ENCODE measurements at regions not wholly inside any gene's neighbourhood (a gene's known extent, or its start where the extent isn't known, plus 50 kb on each side); places are given as distances from the start of the nearest gene placed in this dataset.

DNA sequence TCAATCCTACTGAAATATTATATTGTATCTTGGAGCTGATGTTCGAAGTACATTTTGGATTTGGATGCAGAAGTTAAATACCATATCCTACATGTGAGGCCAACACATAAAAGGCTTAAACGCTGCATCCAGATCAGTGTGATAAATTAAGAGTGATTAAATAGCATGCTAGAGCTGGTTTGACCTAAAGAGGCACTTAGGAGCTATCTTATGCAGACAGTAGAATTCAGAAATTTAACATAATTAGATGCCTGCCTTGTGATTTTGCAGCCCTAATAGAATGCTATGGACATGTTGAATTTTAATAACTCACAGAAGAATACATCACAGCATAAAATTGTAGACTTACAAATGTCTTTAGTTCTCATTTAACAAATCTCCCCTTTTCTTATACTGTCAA, 501.2 kb upstream of the LINC00305 start:
- Histone ChIP-seq H3K4me3 (ENCODE audit: low read length) (no peak overlapping the region), H3K27ac (ENCODE audit: low read length) (no peak overlapping the region), H3K36me3 (ENCODE audit: control insufficient read depth, insufficient read depth, low read length) (no peaks in the 10 kb centered on the region), H3K27me3 (ENCODE audit: control insufficient read depth, insufficient read depth, low read length) (no peaks in the 10 kb centered on the region), H3K4me1 (ENCODE audit: control insufficient read depth, insufficient read depth, low read length) (no peaks in the 10 kb centered on the region), H3K9me3 (ENCODE audit: control insufficient read depth, insufficient read depth, low read length) (peaks cover 14% of the 10 kb centered on the region)
- Mint-ChIP-seq H3K4me1 (no peaks in the 10 kb centered on the region), H3K36me3 (no peaks in the 10 kb centered on the region), H3K27me3 (ENCODE audit: low read depth in 2 of 2) (no peaks in the 10 kb centered on the region), H3K27ac (no peak overlapping the region), H3K4me3 (no peak overlapping the region), H3K9me3 (peaks cover 5 to 6% of the 10 kb centered on the region in 2 donors)
- intact Hi-C loops (cut with micrococcal nuclease): no loop called here
- no peak for DNase-seq
- ATAC-seq: no peak
- TF ChIP-seq, protein P1, sequence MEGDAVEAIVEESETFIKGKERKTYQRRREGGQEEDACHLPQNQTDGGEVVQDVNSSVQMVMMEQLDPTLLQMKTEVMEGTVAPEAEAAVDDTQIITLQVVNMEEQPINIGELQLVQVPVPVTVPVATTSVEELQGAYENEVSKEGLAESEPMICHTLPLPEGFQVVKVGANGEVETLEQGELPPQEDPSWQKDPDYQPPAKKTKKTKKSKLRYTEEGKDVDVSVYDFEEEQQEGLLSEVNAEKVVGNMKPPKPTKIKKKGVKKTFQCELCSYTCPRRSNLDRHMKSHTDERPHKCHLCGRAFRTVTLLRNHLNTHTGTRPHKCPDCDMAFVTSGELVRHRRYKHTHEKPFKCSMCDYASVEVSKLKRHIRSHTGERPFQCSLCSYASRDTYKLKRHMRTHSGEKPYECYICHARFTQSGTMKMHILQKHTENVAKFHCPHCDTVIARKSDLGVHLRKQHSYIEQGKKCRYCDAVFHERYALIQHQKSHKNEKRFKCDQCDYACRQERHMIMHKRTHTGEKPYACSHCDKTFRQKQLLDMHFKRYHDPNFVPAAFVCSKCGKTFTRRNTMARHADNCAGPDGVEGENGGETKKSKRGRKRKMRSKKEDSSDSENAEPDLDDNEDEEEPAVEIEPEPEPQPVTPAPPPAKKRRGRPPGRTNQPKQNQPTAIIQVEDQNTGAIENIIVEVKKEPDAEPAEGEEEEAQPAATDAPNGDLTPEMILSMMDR (IDR thresholded peaks at IDR 0.05): no peak
- WGBS (ENCODE audit: insufficient coverage): 78% methylated on average over 2 of the region's 2 CpGs

DNA sequence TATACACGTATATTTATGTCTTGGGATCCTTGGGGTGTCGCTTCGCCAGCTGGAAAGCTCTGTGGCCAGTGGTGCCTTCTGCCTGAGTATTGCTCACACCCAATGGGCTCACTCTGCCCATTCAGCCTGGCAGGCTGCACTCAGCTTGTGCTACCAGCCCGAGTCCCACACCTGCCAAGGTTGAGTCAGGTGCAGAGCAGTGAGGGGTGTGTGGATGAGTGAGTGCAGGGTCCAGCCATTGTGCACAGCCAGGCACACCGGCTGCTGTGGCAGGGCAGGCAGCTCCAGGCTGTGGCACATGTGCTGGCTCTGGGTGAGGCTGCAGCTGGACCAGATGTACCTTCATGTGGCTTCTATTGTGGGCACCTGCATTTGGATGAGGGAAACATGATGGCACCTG, 496.9 kb upstream of the LINC00305 start:
- Histone ChIP-seq H3K36me3 (ENCODE audit: control insufficient read depth, insufficient read depth, low read length) (no peaks in the 10 kb centered on the region), H3K4me3 (ENCODE audit: low read length) (no peak overlapping the region), H3K27me3 (ENCODE audit: control insufficient read depth, insufficient read depth, low read length) (no peaks in the 10 kb centered on the region), H3K27ac (ENCODE audit: low read length) (no peak overlapping the region), H3K9me3 (ENCODE audit: control insufficient read depth, insufficient read depth, low read length) (peaks cover 16% of the 10 kb centered on the region), H3K4me1 (ENCODE audit: control insufficient read depth, insufficient read depth, low read length) (no peaks in the 10 kb centered on the region)
- Mint-ChIP-seq H3K9me3 (peaks cover 7% of the 10 kb centered on the region in 2 donors), H3K36me3 (no peaks in the 10 kb centered on the region), H3K4me1 (no peaks in the 10 kb centered on the region), H3K27ac (no peak overlapping the region), H3K27me3 (ENCODE audit: low read depth in 2 of 2) (no peaks in the 10 kb centered on the region), H3K4me3 (no peak overlapping the region)
- no peak for ATAC-seq
- TF ChIP-seq, protein P1 (IDR thresholded peaks at IDR 0.05): no peak
- WGBS (ENCODE audit: insufficient coverage): 87% methylated on average over 5 of the region's 5 CpGs
- no peak for DNase-seq
- intact Hi-C loops (cut with micrococcal nuclease): no loop called here

DNA sequence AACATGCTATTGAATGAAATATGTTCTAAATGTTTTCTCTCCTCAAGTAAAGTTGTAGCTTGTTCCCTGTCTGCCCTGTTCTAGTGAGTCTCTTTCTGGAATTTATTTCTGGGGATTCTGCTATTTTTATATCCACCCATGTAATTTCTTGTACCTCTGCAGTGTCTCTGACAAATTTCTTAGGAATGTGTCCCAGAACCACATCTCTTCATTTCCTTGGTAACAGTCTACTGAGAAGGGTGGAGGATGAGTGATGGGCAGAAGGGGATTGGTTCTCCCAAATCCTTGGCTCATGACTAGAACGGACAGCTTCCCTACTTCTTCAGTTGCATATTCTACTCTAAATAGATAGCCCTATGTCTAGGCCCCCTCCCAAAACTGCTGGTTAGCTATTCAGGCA, 490.6 kb upstream of the LINC00305 start:
- Mint-ChIP-seq H3K27ac (no peak overlapping the region), H3K4me3 (no peak overlapping the region), H3K27me3 (ENCODE audit: low read depth in 2 of 2) (no peaks in the 10 kb centered on the region), H3K4me1 (no peaks in the 10 kb centered on the region), H3K36me3 (no peaks in the 10 kb centered on the region), H3K9me3 (peaks cover 14 to 17% of the 10 kb centered on the region in 2 donors)
- Histone ChIP-seq H3K9me3 (ENCODE audit: control insufficient read depth, insufficient read depth, low read length) (peaks cover 2% of the 10 kb centered on the region), H3K4me3 (ENCODE audit: low read length) (no peak overlapping the region), H3K36me3 (ENCODE audit: control insufficient read depth, insufficient read depth, low read length) (no peaks in the 10 kb centered on the region), H3K27me3 (ENCODE audit: control insufficient read depth, insufficient read depth, low read length) (no peaks in the 10 kb centered on the region), H3K27ac (ENCODE audit: low read length) (no peak overlapping the region), H3K4me1 (ENCODE audit: control insufficient read depth, insufficient read depth, low read length) (no peaks in the 10 kb centered on the region)
- DNase-seq (no peak), ATAC-seq (no peak)
- 100% methylated on average over 1 of the region's 1 CpG for WGBS (ENCODE audit: insufficient coverage)
- intact Hi-C loops (cut with micrococcal nuclease): no loop called here
- TF ChIP-seq, protein P1 (IDR thresholded peaks at IDR 0.05): no peak

DNA sequence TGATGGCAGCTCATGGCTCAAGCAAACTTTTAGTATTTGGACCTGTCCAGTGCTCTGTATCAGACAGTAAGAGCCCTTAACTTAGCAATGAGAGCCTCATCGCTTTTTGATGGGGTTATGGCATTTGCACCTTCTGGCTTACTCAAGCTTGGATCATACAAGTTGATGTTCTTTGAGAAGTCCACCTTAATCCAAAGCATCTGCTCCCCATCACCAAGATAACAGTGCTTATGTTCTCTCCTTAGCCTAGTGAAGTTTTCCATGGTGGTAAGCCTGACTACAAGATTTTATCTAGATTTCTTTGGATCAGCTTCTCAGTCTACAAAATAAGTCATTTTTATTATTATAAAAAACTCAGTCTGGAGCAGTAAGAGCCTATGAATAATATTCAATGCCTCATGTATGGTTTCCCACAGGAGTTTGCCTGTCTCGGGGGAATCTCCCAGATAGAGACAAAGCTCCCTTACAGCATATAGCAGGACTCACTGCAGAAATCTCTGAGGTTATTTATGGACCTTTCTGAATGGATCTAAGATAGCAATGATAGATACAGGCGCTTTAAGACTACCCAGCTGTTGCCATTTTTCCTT, 472.2 kb upstream of the LINC00305 start:
- no peaks in the 10 kb centered on the region for H3K27me3 Mint-ChIP-seq (ENCODE audit: low read depth in 2 of 2)
- intact Hi-C loops (cut with micrococcal nuclease): no loop called here
- Histone ChIP-seq H3K27ac (ENCODE audit: low read length) (no peak overlapping the region), H3K27me3 (ENCODE audit: control insufficient read depth, insufficient read depth, low read length) (no peaks in the 10 kb centered on the region), H3K4me1 (ENCODE audit: control insufficient read depth, insufficient read depth, low read length) (no peaks in the 10 kb centered on the region), H3K36me3 (ENCODE audit: control insufficient read depth, insufficient read depth, low read length) (no peaks in the 10 kb centered on the region), H3K9me3 (ENCODE audit: control insufficient read depth, insufficient read depth, low read length) (no peaks in the 10 kb centered on the region), H3K4me3 (ENCODE audit: low read length) (no peak overlapping the region)
- no peak for DNase-seq
- ATAC-seq: no peak
- peaks cover 6% of the 10 kb centered on the region for H3K36me3 Mint-ChIP-seq
- no peak overlapping the region for H3K4me3 Mint-ChIP-seq
- H3K4me1 Mint-ChIP-seq: no peaks in the 10 kb centered on the region
- H3K9me3 Mint-ChIP-seq: peaks cover 5 to 15% of the 10 kb centered on the region in 2 donors
- WGBS (ENCODE audit: insufficient coverage): 70% methylated on average over 3 of the region's 3 CpGs
- TF ChIP-seq, protein P1 (IDR thresholded peaks at IDR 0.05): no peak
- H3K27ac Mint-ChIP-seq: no peak overlapping the region

Measured in natural killer cell (primary cell).